ENCODE measurements at regions not wholly inside any gene's neighbourhood (a gene's known extent, or its start where the extent isn't known, plus 50 kb on each side); places are given as distances from the start of the nearest gene placed in this dataset.
"Not testable (repeated sequence)": the region's sequence is repeated elsewhere in the genome, so short reads cannot be mapped to it uniquely, and the experiment has no call there.

GRCh38 chr2:64931246-64932115, 57.7 kb upstream of the SLC1A4 start:
- intact Hi-C loops (cut with DNase I, micrococcal nuclease), result no loop called here
- no peak for DNase-seq
- TF ChIP-seq CTCF (IDR thresholded peaks at IDR 0.05), result no peak
- Histone ChIP-seq H3K4me3 (no peak overlapping the region), H3K9me3 (no peaks in the 10 kb centered on the region), H3K36me3 (ENCODE audit: low read depth) (no peaks in the 10 kb centered on the region), H3K4me1 (ENCODE audit: low read depth) (no peaks in the 10 kb centered on the region)
- no peak for ATAC-seq

- ATAC-seq (no peak), DNase-seq (no peak)
- H3K36me3 ChIP-seq (ENCODE audit: low read depth), result no peaks in the 10 kb centered on the region
- intact Hi-C loops (cut with DNase I, micrococcal nuclease), result no loop called here
- H3K9me3 ChIP-seq, result no peaks in the 10 kb centered on the region
- TF ChIP-seq CTCF (IDR thresholded peaks at IDR 0.05), result no peak
- no peaks in the 10 kb centered on the region for H3K4me1 ChIP-seq (ENCODE audit: low read depth)
- no peak overlapping the region for H3K4me3 ChIP-seq
Measured at GRCh38 chr2:64932116-64932370, 57.2 kb upstream of the SLC1A4 start.

GRCh38 chr2:64932371-64933216, 56.6 kb upstream of the SLC1A4 start:
- DNase-seq (no peak), ATAC-seq (peak; percentile 49)
- intact Hi-C loops (cut with DNase I, micrococcal nuclease), result no loop called here
- Histone ChIP-seq H3K4me1 (ENCODE audit: low read depth) (no peaks in the 10 kb centered on the region), H3K9me3 (no peaks in the 10 kb centered on the region), H3K4me3 (no peak overlapping the region), H3K36me3 (ENCODE audit: low read depth) (no peaks in the 10 kb centered on the region)
- TF ChIP-seq CTCF (IDR thresholded peaks at IDR 0.05), result no peak

GRCh38 chr2:64934530-64934929, 54.7 kb upstream of the SLC1A4 start:
- TF ChIP-seq CTCF (IDR thresholded peaks at IDR 0.05), result no peak
- Histone ChIP-seq H3K36me3 (ENCODE audit: low read depth) (no peaks in the 10 kb centered on the region), H3K9me3 (no peaks in the 10 kb centered on the region), H3K4me3 (no peak overlapping the region), H3K4me1 (ENCODE audit: low read depth) (no peaks in the 10 kb centered on the region)
- DNase-seq (peak in 1 of 3 donors; percentile 70), ATAC-seq (peak; percentile 82)
- intact Hi-C loops (cut with DNase I, micrococcal nuclease), result no loop called here

GRCh38 chr2:64936809-64937208, 52.4 kb upstream of the SLC1A4 start:
- ATAC-seq (no peak), DNase-seq (no peak)
- intact Hi-C loops (cut with DNase I, micrococcal nuclease), result no loop called here
- Histone ChIP-seq H3K4me3 (no peak overlapping the region), H3K9me3 (no peaks in the 10 kb centered on the region), H3K36me3 (ENCODE audit: low read depth) (no peaks in the 10 kb centered on the region), H3K4me1 (ENCODE audit: low read depth) (no peaks in the 10 kb centered on the region)
- no peak for TF ChIP-seq CTCF (IDR thresholded peaks at IDR 0.05)

GRCh38 chr2:64937314-64937686, 51.9 kb upstream of the SLC1A4 start:
- DNase-seq; H3K9me3 ChIP-seq; ATAC-seq; H3K4me1 ChIP-seq (ENCODE audit: low read depth); intact Hi-C loops (cut with DNase I, micrococcal nuclease); H3K4me3 ChIP-seq; H3K36me3 ChIP-seq (ENCODE audit: low read depth): not testable (repeated sequence)

Measured in mucosa of descending colon (tissue), 3 donors.